ENCODE measurements at regions not wholly inside any gene's neighbourhood (a gene's known extent, or its start where the extent isn't known, plus 50 kb on each side); places are given as distances from the start of the nearest gene placed in this dataset.

- ATAC-seq: no peak
Observed at GRCh38 chr18:76115580-76115979, 379.5 kb downstream of the ZNF516 start.

GRCh38 chr18:76113101-76113500 lies 381.9 kb downstream of the ZNF516 start:
- ATAC-seq: no peak

GRCh38 chr18:76102626-76103025 lies 392.4 kb downstream of the ZNF516 start:
- ATAC-seq: no peak

GRCh38 chr18:76102156-76102555 lies 392.9 kb downstream of the ZNF516 start:
- ATAC-seq: no peak

- no peak for ATAC-seq
Observed at GRCh38 chr18:76099931-76100457, 395.0 kb downstream of the ZNF516 start.

- no peak for ATAC-seq
Observed at GRCh38 chr18:76098674-76099411, 396.2 kb downstream of the ZNF516 start.

- no peak for ATAC-seq
Observed at GRCh38 chr18:76081536-76081935, 413.5 kb downstream of the ZNF516 start.

GRCh38 chr18:76080430-76080829 lies 414.6 kb downstream of the ZNF516 start:
- no peak for ATAC-seq

GRCh38 chr18:76075777-76076176 lies 419.3 kb downstream of the ZNF516 start:
- ATAC-seq: no peak

GRCh38 chr18:76064998-76065397 lies 430.0 kb downstream of the ZNF516 start:
- ATAC-seq: no peak

- no peak for ATAC-seq
Observed at GRCh38 chr18:76058146-76058545, 436.9 kb downstream of the ZNF516 start.

GRCh38 chr18:76057386-76057785 lies 437.7 kb downstream of the ZNF516 start:
- ATAC-seq: no peak

- no peak for ATAC-seq
Observed at GRCh38 chr18:76056471-76057110, 438.5 kb downstream of the ZNF516 start.

GRCh38 chr18:76055578-76055977 lies 439.5 kb downstream of the ZNF516 start:
- no peak for ATAC-seq

GRCh38 chr18:76055025-76055424 lies 440.0 kb downstream of the ZNF516 start:
- ATAC-seq: no peak

- ATAC-seq: no peak
Observed at GRCh38 chr18:76054156-76054555, 440.9 kb downstream of the ZNF516 start.

- ATAC-seq: no peak
Observed at GRCh38 chr18:76053551-76053950, 441.5 kb downstream of the ZNF516 start.

- ATAC-seq: no peak
Observed at GRCh38 chr18:76052227-76052595, 442.8 kb downstream of the ZNF516 start.

- no peak for ATAC-seq
Observed at GRCh38 chr18:76051396-76052226, 443.4 kb downstream of the ZNF516 start.

GRCh38 chr18:76046221-76046620 lies 448.8 kb downstream of the ZNF516 start:
- no peak for ATAC-seq

- no peak for ATAC-seq
Observed at GRCh38 chr18:76042511-76042910, 452.5 kb downstream of the ZNF516 start.

GRCh38 chr18:76018210-76018609 lies 476.8 kb downstream of the ZNF516 start:
- ATAC-seq: no peak

- ATAC-seq: no peak
Observed at GRCh38 chr18:76013057-76013456, 482.0 kb downstream of the ZNF516 start.

All from esophagus mucosa (tissue), 1 donor.